ENCODE measurements at regions not wholly inside any gene's neighbourhood (a gene's known extent, or its start where the extent isn't known, plus 50 kb on each side); places are given as distances from the start of the nearest gene placed in this dataset.

GRCh38 chr2:15834381-15835031, 105.8 kb upstream of the MYCN start:
- Histone ChIP-seq H3K27ac (ENCODE audit: low read depth, low read length) (no peak overlapping the region), H3K4me3 (ENCODE audit: low read length) (no peak overlapping the region), H3K9me3 (ENCODE audit: insufficient read depth, low read depth, low read length) (no peaks in the 10 kb centered on the region), H3K4me1 (ENCODE audit: insufficient read depth, low read length) (no peaks in the 10 kb centered on the region), H3K9ac (ENCODE audit: low read depth, low read length) (no peak overlapping the region), H3K27me3 (ENCODE audit: insufficient read depth, low read length) (no peaks in the 10 kb centered on the region), H3K36me3 (ENCODE audit: insufficient read depth, low read length) (no peaks in the 10 kb centered on the region)
- 94% methylated on average over 7 of the region's 7 CpGs for WGBS

GRCh38 chr2:15835991-15836688, 104.2 kb upstream of the MYCN start:
- H3K9ac ChIP-seq (ENCODE audit: low read depth, low read length), result no peak overlapping the region
- H3K9me3 ChIP-seq (ENCODE audit: insufficient read depth, low read depth, low read length), result no peaks in the 10 kb centered on the region
- H3K27me3 ChIP-seq (ENCODE audit: insufficient read depth, low read length), result no peaks in the 10 kb centered on the region
- WGBS, result 96% methylated on average over 8 of the region's 9 CpGs
- no peak overlapping the region for H3K4me3 ChIP-seq (ENCODE audit: low read length)
- H3K27ac ChIP-seq (ENCODE audit: low read depth, low read length), result no peak overlapping the region
- no peaks in the 10 kb centered on the region for H3K4me1 ChIP-seq (ENCODE audit: insufficient read depth, low read length)
- H3K36me3 ChIP-seq (ENCODE audit: insufficient read depth, low read length), result no peaks in the 10 kb centered on the region

GRCh38 chr2:15836689-15837610, 103.4 kb upstream of the MYCN start:
- no peak overlapping the region for H3K4me3 ChIP-seq (ENCODE audit: low read length)
- H3K9me3 ChIP-seq (ENCODE audit: insufficient read depth, low read depth, low read length), result no peaks in the 10 kb centered on the region
- no peak overlapping the region for H3K9ac ChIP-seq (ENCODE audit: low read depth, low read length)
- H3K27ac ChIP-seq (ENCODE audit: low read depth, low read length), result no peak overlapping the region
- no peaks in the 10 kb centered on the region for H3K27me3 ChIP-seq (ENCODE audit: insufficient read depth, low read length)
- WGBS, result 95% methylated on average over 13 of the region's 13 CpGs
- no peaks in the 10 kb centered on the region for H3K36me3 ChIP-seq (ENCODE audit: insufficient read depth, low read length)
- H3K4me1 ChIP-seq (ENCODE audit: insufficient read depth, low read length), result no peaks in the 10 kb centered on the region

- H3K36me3 ChIP-seq (ENCODE audit: insufficient read depth, low read length), result no peaks in the 10 kb centered on the region
- H3K4me1 ChIP-seq (ENCODE audit: insufficient read depth, low read length), result no peaks in the 10 kb centered on the region
- H3K27me3 ChIP-seq (ENCODE audit: insufficient read depth, low read length), result no peaks in the 10 kb centered on the region
- 94% methylated on average over 13 of the region's 13 CpGs for WGBS
- no peak overlapping the region for H3K4me3 ChIP-seq (ENCODE audit: low read length)
- H3K27ac ChIP-seq (ENCODE audit: low read depth, low read length), result no peak overlapping the region
- H3K9me3 ChIP-seq (ENCODE audit: insufficient read depth, low read depth, low read length), result no peaks in the 10 kb centered on the region
- H3K9ac ChIP-seq (ENCODE audit: low read depth, low read length), result no peak overlapping the region
Measured at GRCh38 chr2:15838481-15839090, 101.8 kb upstream of the MYCN start.

GRCh38 chr2:15839426-15840124, 100.8 kb upstream of the MYCN start:
- H3K27ac ChIP-seq (ENCODE audit: low read depth, low read length), result no peak overlapping the region
- no peak overlapping the region for H3K4me3 ChIP-seq (ENCODE audit: low read length)
- no peaks in the 10 kb centered on the region for H3K36me3 ChIP-seq (ENCODE audit: insufficient read depth, low read length)
- no peaks in the 10 kb centered on the region for H3K27me3 ChIP-seq (ENCODE audit: insufficient read depth, low read length)
- 91% methylated on average over 8 of the region's 9 CpGs for WGBS
- H3K9ac ChIP-seq (ENCODE audit: low read depth, low read length), result no peak overlapping the region
- H3K4me1 ChIP-seq (ENCODE audit: insufficient read depth, low read length), result no peaks in the 10 kb centered on the region
- no peaks in the 10 kb centered on the region for H3K9me3 ChIP-seq (ENCODE audit: insufficient read depth, low read depth, low read length)

- Histone ChIP-seq H3K4me1 (ENCODE audit: insufficient read depth, low read length) (no peaks in the 10 kb centered on the region), H3K9ac (ENCODE audit: low read depth, low read length) (no peak overlapping the region), H3K27ac (ENCODE audit: low read depth, low read length) (no peak overlapping the region), H3K36me3 (ENCODE audit: insufficient read depth, low read length) (no peaks in the 10 kb centered on the region), H3K27me3 (ENCODE audit: insufficient read depth, low read length) (no peaks in the 10 kb centered on the region), H3K4me3 (ENCODE audit: low read length) (no peak overlapping the region), H3K9me3 (ENCODE audit: insufficient read depth, low read depth, low read length) (no peaks in the 10 kb centered on the region)
- WGBS, result 90% methylated on average over 3 of the region's 3 CpGs
Measured at GRCh38 chr2:15840148-15840547, 100.2 kb upstream of the MYCN start.

GRCh38 chr2:15840969-15841368, 99.4 kb upstream of the MYCN start:
- H3K4me1 ChIP-seq (ENCODE audit: insufficient read depth, low read length), result no peaks in the 10 kb centered on the region
- no peak overlapping the region for H3K27ac ChIP-seq (ENCODE audit: low read depth, low read length)
- H3K36me3 ChIP-seq (ENCODE audit: insufficient read depth, low read length), result no peaks in the 10 kb centered on the region
- no peak overlapping the region for H3K9ac ChIP-seq (ENCODE audit: low read depth, low read length)
- H3K9me3 ChIP-seq (ENCODE audit: insufficient read depth, low read depth, low read length), result no peaks in the 10 kb centered on the region
- H3K27me3 ChIP-seq (ENCODE audit: insufficient read depth, low read length), result no peaks in the 10 kb centered on the region
- WGBS, result 91% methylated on average over 8 of the region's 8 CpGs
- H3K4me3 ChIP-seq (ENCODE audit: low read length), result no peak overlapping the region

GRCh38 chr2:15841776-15842560, 98.4 kb upstream of the MYCN start:
- 86% methylated on average over 11 of the region's 12 CpGs for WGBS
- no peak overlapping the region for H3K9ac ChIP-seq (ENCODE audit: low read depth, low read length)
- H3K4me1 ChIP-seq (ENCODE audit: insufficient read depth, low read length), result no peaks in the 10 kb centered on the region

GRCh38 chr2:15842758-15843666, 97.3 kb upstream of the MYCN start:
- WGBS, result 90% methylated on average over 34 of the region's 34 CpGs
- H3K9ac ChIP-seq (ENCODE audit: low read depth, low read length), result no peak overlapping the region
- H3K9me3 ChIP-seq (ENCODE audit: insufficient read depth, low read depth, low read length), result no peaks in the 10 kb centered on the region
- H3K4me3 ChIP-seq (ENCODE audit: low read length), result no peak overlapping the region
- no peaks in the 10 kb centered on the region for H3K27me3 ChIP-seq (ENCODE audit: insufficient read depth, low read length)
- H3K4me1 ChIP-seq (ENCODE audit: insufficient read depth, low read length), result no peaks in the 10 kb centered on the region
- no peaks in the 10 kb centered on the region for H3K36me3 ChIP-seq (ENCODE audit: insufficient read depth, low read length)
- no peak overlapping the region for H3K27ac ChIP-seq (ENCODE audit: low read depth, low read length)

More at GRCh38 chr2:15841776-15842560, 98.4 kb upstream of the MYCN start:
- Histone ChIP-seq H3K36me3 (ENCODE audit: insufficient read depth, low read length) (no peaks in the 10 kb centered on the region), H3K27ac (ENCODE audit: low read depth, low read length) (no peak overlapping the region), H3K9me3 (ENCODE audit: insufficient read depth, low read depth, low read length) (no peaks in the 10 kb centered on the region), H3K27me3 (ENCODE audit: insufficient read depth, low read length) (no peaks in the 10 kb centered on the region), H3K4me3 (ENCODE audit: low read length) (no peak overlapping the region)

All from HUES64 (cell line).